T-helper 17 cell (primary cell): ENCODE measurements at regions not wholly inside any gene's neighbourhood (a gene's known extent, or its start where the extent isn't known, plus 50 kb on each side); places are given as distances from the start of the nearest gene placed in this dataset.
"Not testable (repeated sequence)": the region's sequence is repeated elsewhere in the genome, so short reads cannot be mapped to it uniquely, and the experiment has no call there.

Experiments used
- ATAC-seq: fragments of 150-1000 bp; cut with Tn5 transposase; 2 replicates; pipeline ENCODE4 v1.10.0; 2021; ENCODE audit warnings: mild to moderate bottlenecking, moderate library complexity
- DNase-seq, 3 donors: peaks; one replicate each; pipeline versions ENCODE4 v3.0.0 to v3.0.0-alpha.2; 2020 to 2021
- H3K9me3 ChIP-seq: one replicate; pipeline ENCODE4 v1.7.0; 2013; ENCODE audit warnings: low read length, mild to moderate bottlenecking; ENCODE audit not compliant: control insufficient read depth, poor library complexity, severe bottlenecking
- H3K27ac Mint-ChIP-seq: one replicate; pipeline ENCODE4 v1.8.0; 2022; ENCODE audit warnings: mild to moderate bottlenecking, moderate library complexity, mixed read lengths
- H3K27me3 Mint-ChIP-seq: one replicate; pipeline ENCODE4 v1.8.0; 2022; ENCODE audit warnings: mixed read lengths
- H3K36me3 Mint-ChIP-seq: one replicate; pipeline ENCODE4 v1.8.0; 2022; ENCODE audit warnings: low read depth, mixed read lengths
- H3K4me1 Mint-ChIP-seq: one replicate; pipeline ENCODE4 v1.8.0; 2022; ENCODE audit warnings: mild to moderate bottlenecking, mixed read lengths
- H3K4me3 Mint-ChIP-seq: one replicate; pipeline ENCODE4 v1.8.0; 2022; ENCODE audit warnings: mild to moderate bottlenecking, moderate library complexity, mixed read lengths

- H3K36me3 Mint-ChIP-seq, H3K4me1 Mint-ChIP-seq, H3K27ac Mint-ChIP-seq, DNase-seq, ATAC-seq, H3K4me3 Mint-ChIP-seq, H3K27me3 Mint-ChIP-seq, H3K9me3 ChIP-seq: not testable (repeated sequence)
These were observed 191.8 kb downstream of the CWH43 start for GRCh38 chr4:49177847-49178246.

- not testable (repeated sequence) for H3K36me3 Mint-ChIP-seq, H3K27me3 Mint-ChIP-seq, ATAC-seq, H3K27ac Mint-ChIP-seq, DNase-seq, H3K4me1 Mint-ChIP-seq, H3K9me3 ChIP-seq, H3K4me3 Mint-ChIP-seq
These were observed 195.0 kb downstream of the CWH43 start for GRCh38 chr4:49181088-49181487.

DNA sequence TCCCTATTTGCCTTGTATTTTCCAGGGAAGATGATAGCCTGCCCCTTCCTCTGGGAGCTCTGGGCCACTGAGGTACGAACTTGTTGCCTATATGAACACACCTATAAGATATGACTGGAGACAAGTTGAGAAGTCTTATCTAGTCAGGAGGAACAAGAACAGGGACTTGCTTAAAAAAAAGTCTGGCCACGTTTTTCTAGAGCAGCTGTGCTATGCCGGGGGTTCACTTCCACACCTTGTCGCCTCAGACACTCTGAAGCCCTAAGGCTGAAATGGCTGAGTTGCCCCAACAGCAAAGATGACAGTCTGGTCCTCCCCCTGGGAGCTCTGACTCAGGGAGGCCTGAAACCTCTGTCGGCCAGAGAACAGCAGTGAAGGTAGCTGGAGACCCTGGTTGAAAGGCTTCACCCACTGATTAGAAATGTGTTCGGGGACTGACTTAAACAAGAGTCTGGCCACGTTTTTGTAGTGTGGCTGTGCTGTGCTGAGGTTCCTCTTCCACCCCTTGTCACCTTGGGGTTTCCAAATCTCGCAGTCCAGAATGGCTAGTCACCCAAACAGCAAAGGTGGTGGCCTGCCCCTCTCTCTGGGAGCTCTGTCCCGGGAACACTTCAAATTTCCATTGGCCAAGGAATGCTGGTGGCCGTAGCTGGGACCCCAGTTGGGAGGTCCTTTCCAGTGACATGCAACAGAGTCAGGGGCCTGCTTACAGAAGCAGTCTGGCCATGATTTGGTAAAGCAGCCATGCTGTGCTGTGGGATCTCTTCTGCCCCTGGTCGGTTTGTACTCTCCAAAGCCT lies 225.5 kb downstream of the CWH43 start:
- not testable (repeated sequence) for ATAC-seq, DNase-seq, H3K9me3 ChIP-seq, H3K4me3 Mint-ChIP-seq, H3K27me3 Mint-ChIP-seq, H3K36me3 Mint-ChIP-seq, H3K27ac Mint-ChIP-seq, H3K4me1 Mint-ChIP-seq

GRCh38 chr4:49213250-49213649 lies 227.2 kb downstream of the CWH43 start:
- not testable (repeated sequence) for H3K36me3 Mint-ChIP-seq, ATAC-seq, DNase-seq, H3K4me3 Mint-ChIP-seq, H3K9me3 ChIP-seq, H3K4me1 Mint-ChIP-seq, H3K27me3 Mint-ChIP-seq, H3K27ac Mint-ChIP-seq

- H3K27me3 Mint-ChIP-seq, H3K4me3 Mint-ChIP-seq, H3K9me3 ChIP-seq, H3K27ac Mint-ChIP-seq, H3K4me1 Mint-ChIP-seq, H3K36me3 Mint-ChIP-seq, DNase-seq, ATAC-seq: not testable (repeated sequence)
These were observed 227.7 kb downstream of the CWH43 start for GRCh38 chr4:49213750-49214149.

- not testable (repeated sequence) for H3K4me1 Mint-ChIP-seq, H3K36me3 Mint-ChIP-seq, H3K27ac Mint-ChIP-seq, H3K9me3 ChIP-seq, H3K27me3 Mint-ChIP-seq, DNase-seq, ATAC-seq, H3K4me3 Mint-ChIP-seq
These were observed 228.5 kb downstream of the CWH43 start for GRCh38 chr4:49214453-49215081.

DNA sequence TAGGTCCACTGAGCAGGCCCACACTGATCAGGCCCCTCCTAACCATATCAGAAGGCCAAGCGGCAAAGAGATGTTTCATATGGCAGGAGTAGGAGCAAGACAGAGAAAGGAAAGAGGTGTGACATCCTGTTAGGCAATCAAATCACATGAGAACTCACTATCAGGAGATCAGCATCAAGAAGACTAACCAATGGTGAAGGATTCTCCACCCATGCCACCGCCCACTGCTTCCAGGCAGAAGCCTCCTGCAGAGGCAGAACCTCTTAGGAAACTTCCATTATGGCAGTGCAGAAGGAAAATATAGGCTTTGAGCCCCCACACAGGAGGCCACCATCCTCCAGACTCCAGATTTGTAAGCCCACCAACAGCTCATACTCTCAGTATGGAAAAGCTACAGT lies 229.0 kb downstream of the CWH43 start:
- not testable (repeated sequence) for H3K4me1 Mint-ChIP-seq, ATAC-seq, H3K27me3 Mint-ChIP-seq, H3K36me3 Mint-ChIP-seq, H3K4me3 Mint-ChIP-seq, H3K27ac Mint-ChIP-seq, H3K9me3 ChIP-seq, DNase-seq

DNA sequence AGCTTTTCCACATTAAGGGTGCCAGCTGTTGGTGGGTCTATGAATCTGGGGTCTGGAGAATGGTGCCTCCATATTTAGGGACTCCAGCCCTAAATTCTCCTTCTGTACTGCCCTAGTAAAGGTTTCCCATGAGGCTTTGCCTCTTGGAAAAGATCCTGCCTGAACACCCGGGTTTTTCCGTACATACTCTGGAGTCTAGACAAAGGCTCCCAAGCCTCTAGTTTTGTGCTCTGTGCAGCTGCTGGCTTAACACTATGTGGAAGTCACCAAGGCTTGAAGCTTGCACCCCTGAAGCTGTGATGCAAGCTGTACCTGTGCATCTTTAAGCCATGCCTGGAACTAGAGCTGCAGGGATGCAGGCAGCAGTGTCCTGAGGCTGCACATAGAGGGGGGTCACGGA lies 230.5 kb downstream of the CWH43 start:
- not testable (repeated sequence) for H3K9me3 ChIP-seq, H3K4me3 Mint-ChIP-seq, H3K4me1 Mint-ChIP-seq, DNase-seq, H3K27me3 Mint-ChIP-seq, H3K36me3 Mint-ChIP-seq, H3K27ac Mint-ChIP-seq, ATAC-seq

- H3K36me3 Mint-ChIP-seq: no peaks in the 10 kb centered on the region
- ATAC-seq: no peak
- H3K27ac Mint-ChIP-seq: no peak overlapping the region
- DNase-seq: no peak
- no peak overlapping the region for H3K4me3 Mint-ChIP-seq
- H3K4me1 Mint-ChIP-seq: no peaks in the 10 kb centered on the region
- H3K27me3 Mint-ChIP-seq: no peaks in the 10 kb centered on the region
- peaks cover 4% of the 10 kb centered on the region for H3K9me3 ChIP-seq
These were observed 231.4 kb downstream of the CWH43 start for GRCh38 chr4:49217492-49217891.

DNA sequence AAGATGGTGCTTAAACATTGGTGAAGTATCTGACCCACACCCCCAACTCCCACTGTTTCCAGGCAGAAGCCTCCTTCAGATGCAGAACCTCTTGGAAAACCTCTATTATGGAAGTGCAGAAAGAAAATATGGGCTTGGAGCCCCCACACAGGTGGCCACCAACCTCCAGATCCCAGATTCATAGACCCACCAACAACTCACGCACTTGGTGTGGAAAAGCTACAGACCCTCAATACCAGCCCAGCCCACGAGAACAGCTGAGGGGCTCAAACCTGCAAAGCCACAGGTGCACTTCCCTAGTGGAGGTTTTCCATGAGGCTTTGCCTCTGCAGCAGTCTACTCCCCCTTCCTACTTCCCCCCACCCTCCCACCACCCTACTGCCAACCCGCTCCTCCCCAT lies 232.0 kb downstream of the CWH43 start:
- not testable (repeated sequence) for H3K36me3 Mint-ChIP-seq, H3K27me3 Mint-ChIP-seq, H3K4me3 Mint-ChIP-seq, H3K27ac Mint-ChIP-seq, DNase-seq, H3K9me3 ChIP-seq, ATAC-seq, H3K4me1 Mint-ChIP-seq

DNA sequence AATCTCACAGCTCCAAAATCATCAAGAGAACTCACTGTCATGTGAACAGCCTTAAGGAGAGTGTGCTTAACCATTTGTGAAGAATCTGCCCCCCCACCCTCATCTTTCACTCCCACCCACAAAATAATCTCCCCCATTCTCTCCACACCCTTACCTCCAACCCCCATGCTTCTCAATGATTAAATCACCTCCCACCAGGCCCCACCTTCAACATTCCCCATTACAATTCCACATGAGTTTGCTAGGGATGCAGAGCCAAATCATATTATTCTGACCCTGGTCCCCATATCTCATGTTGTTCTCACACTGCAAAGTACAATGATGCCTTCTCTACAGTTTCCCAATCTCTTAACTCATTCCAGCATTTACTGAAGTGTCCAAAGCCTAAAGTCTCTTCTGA lies 232.9 kb downstream of the CWH43 start:
- not testable (repeated sequence) for H3K4me1 Mint-ChIP-seq

GRCh38 chr4:49219489-49220225 lies 233.6 kb downstream of the CWH43 start:
- not testable (repeated sequence) for H3K36me3 Mint-ChIP-seq, DNase-seq, H3K4me1 Mint-ChIP-seq, ATAC-seq, H3K9me3 ChIP-seq, H3K4me3 Mint-ChIP-seq, H3K27me3 Mint-ChIP-seq, H3K27ac Mint-ChIP-seq

More for the DNA sequence above, 232.9 kb downstream of the CWH43 start:
- H3K27me3 Mint-ChIP-seq, H3K9me3 ChIP-seq, ATAC-seq, H3K27ac Mint-ChIP-seq, H3K36me3 Mint-ChIP-seq, DNase-seq, H3K4me3 Mint-ChIP-seq: not testable (repeated sequence)

DNA sequence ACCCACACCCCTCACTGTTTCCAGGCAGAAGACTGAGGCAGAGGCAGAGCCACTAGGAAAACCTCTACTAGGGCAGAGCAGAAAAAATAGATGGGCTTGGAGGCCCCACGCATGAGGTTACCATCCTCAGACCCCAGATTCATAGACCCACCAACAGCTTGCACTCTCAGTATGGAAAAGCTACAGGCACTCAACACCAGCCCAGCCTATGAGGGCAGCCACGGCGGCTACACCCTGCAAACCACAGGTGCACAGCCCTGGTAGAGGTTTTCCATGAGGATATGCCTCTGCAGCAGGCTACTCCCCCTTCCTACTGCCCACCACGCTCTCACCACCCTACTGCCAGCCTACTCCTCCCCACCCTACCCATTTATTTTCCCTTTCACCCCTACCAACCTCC lies 235.1 kb downstream of the CWH43 start:
- Mint-ChIP-seq H3K36me3 (no peaks in the 10 kb centered on the region), H3K27me3 (no peaks in the 10 kb centered on the region), H3K27ac (no peak overlapping the region), H3K4me1 (no peaks in the 10 kb centered on the region), H3K4me3 (no peak overlapping the region)
- no peak for ATAC-seq
- H3K9me3 ChIP-seq: peaks cover 4% of the 10 kb centered on the region
- no peak for DNase-seq
